ENCODE measurements at regions not wholly inside any gene's neighbourhood (a gene's known extent, or its start where the extent isn't known, plus 50 kb on each side); places are given as distances from the start of the nearest gene placed in this dataset.

DNA sequence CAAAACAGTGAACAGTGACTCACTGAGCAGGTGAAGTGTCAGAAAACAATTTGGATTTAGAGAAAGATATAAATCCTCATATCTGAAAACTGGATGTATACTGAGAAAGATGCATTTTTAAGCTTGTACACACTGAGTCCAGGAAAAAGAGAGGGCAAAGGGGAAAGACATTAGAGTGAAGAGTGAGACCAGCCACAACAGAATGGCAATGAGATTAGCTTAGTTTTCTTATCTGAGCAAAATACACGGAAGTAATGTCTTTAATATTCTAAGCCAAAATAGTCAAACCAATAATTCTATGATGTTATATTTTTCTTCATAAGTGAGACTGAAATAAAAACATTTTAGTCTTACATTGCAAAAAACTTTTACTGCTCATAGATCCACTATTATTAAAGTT is 236.0 kb downstream of the SLITRK5 start:
- TF ChIP-seq GATA3 (IDR thresholded peaks at IDR 0.05; ENCODE audit: low read depth, low read length) (no peak), GATA2 (IDR thresholded peaks at IDR 0.05; ENCODE audit: low read depth, low read length) (no peak)

Data from SH-SY5Y (cell line).